Amygdala (tissue), 56 donors: ENCODE measurements at regions not wholly inside any gene's neighbourhood (a gene's known extent, or its start where the extent isn't known, plus 50 kb on each side); places are given as distances from the start of the nearest gene placed in this dataset.

Source experiments
- DNase-seq, 56 donors: peaks; one replicate each; lab custom pipeline; 2025; lab: John Stamatoyannopoulos, UW

- DNase-seq, result no peak
Observed at GRCh38 chr5:64110222-64110621, 55.4 kb upstream of the RNF180 start.

- peak in 1 of 56 donors; percentile 1 for DNase-seq
Observed at GRCh38 chr5:64108674-64109073, 57.0 kb upstream of the RNF180 start.

- DNase-seq, result no peak
Observed at GRCh38 chr5:64100203-64100602, 65.4 kb upstream of the RNF180 start.

- DNase-seq, result no peak
Observed at GRCh38 chr5:64096771-64097170, 68.9 kb upstream of the RNF180 start.

GRCh38 chr5:64077589-64077988 lies 88.1 kb upstream of the RNF180 start:
- no peak for DNase-seq

GRCh38 chr5:64074533-64074932 lies 91.1 kb upstream of the RNF180 start:
- DNase-seq, result no peak

GRCh38 chr5:64069486-64069885 lies 96.2 kb upstream of the RNF180 start:
- no peak for DNase-seq

- DNase-seq, result no peak
Observed at GRCh38 chr5:64050296-64050695, 88.1 kb upstream of the HTR1A start.

- no peak for DNase-seq
Observed at GRCh38 chr5:64040490-64040889, 78.2 kb upstream of the HTR1A start.

GRCh38 chr5:64026493-64026892 lies 64.2 kb upstream of the HTR1A start:
- no peak for DNase-seq

- no peak for DNase-seq
Observed at GRCh38 chr5:64019746-64020145, 57.5 kb upstream of the HTR1A start.

GRCh38 chr5:64018966-64019365 lies 56.7 kb upstream of the HTR1A start:
- DNase-seq, result no peak

- DNase-seq, result no peak
Observed at GRCh38 chr5:64015824-64016223, 53.6 kb upstream of the HTR1A start.
